ENCODE measurements at regions not wholly inside any gene's neighbourhood (a gene's known extent, or its start where the extent isn't known, plus 50 kb on each side); places are given as distances from the start of the nearest gene placed in this dataset.

DNA sequence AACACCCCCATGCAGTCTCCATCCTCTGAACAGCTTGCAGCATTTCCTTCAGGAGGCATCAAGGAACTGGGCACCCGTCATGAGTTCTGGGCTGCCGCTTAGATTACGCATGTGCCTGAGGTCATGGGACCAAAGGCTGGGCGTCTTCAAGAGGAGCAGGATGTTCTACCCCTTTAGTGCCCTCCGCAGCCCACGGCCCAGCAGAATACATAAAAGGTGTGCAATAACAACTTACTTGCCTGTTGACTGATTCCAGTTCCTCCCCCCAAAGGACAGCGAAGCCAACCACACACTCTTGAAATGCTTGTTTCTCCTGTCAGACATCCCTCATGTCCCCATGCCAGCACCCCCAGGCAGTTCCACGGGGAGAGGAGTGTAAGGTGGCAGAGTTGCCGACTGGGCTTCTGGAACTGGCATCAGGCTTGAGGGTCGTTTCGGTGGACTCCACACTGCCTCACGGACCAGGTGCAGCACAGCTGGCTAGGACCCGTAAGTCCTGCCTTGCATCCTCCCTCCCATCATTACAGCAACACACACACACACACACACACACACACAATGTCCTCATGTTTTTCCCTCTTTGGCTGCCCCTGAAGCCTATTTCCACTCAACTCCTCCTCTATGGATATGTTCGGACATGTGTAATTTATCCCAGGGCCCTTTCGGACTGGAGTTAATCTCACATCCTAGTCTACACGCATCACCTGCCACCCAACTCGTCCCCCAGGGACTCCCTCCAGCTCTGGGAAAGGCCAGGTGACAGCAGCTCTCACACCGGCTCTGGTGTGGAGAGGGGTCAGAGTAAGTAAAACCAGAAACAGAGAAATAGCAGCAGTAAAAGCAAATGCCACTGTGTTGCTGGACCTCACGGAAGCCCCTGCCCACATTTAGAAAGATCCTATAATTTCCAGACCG lies 200.7 kb downstream of the BCL11A start (continued):
- TF ChIP-seq USF1 (IDR thresholded peaks at IDR 0.05; ENCODE audit: borderline replicate concordance, extremely low read length, insufficient read depth, low read depth, low read length) (peak; percentile 34), CEBPB (IDR thresholded peaks at IDR 0.05; ENCODE audit: borderline replicate concordance in 1 of 2, low read depth in 2 of 2, low read length in 2 of 2) (no peak), CHD1 (IDR thresholded peaks at IDR 0.05; ENCODE audit: low read depth, low read length) (no peak), PAX5 (IDR thresholded peaks at IDR 0.05; ENCODE audit: borderline replicate concordance, low read depth, low read length) (0 out of 2 replicates have a peak, but pooled peaks have one; percentile 11), HDAC6 (IDR thresholded peaks at IDR 0.05; ENCODE audit: unreplicated experiment) (no peak), SPI1 (IDR thresholded peaks at IDR 0.05; ENCODE audit: borderline replicate concordance, insufficient read depth, low read depth, low read length) (peak; percentile 3; the same call in 1 of the 2 replicates), PML (IDR thresholded peaks at IDR 0.05; ENCODE audit: low read length) (no peak), CEBPZ (IDR thresholded peaks at IDR 0.05; ENCODE audit: low read depth, low read length) (no peak), TBL1XR1 (IDR thresholded peaks at IDR 0.05; ENCODE audit: low read depth, low read length) (0 out of 2 replicates have a peak, but pooled peaks have one; percentile 29), MTA3 (IDR thresholded peaks at IDR 0.05; ENCODE audit: borderline replicate concordance, low read length) (peak; percentile 48; the same call in 1 of the 2 replicates), ZSCAN29 (IDR thresholded peaks at IDR 0.05) (no peak), E2F8 (IDR thresholded peaks at IDR 0.05; ENCODE audit: low read depth, partially characterized antibody) (no peak), CHD4 (IDR thresholded peaks at IDR 0.05) (no peak), SMAD5 (IDR thresholded peaks at IDR 0.05; ENCODE audit: low read depth) (no peak), SMC3 (IDR thresholded peaks at IDR 0.05; ENCODE audit: borderline replicate concordance, low read length) (no peak), LARP7 (IDR thresholded peaks at IDR 0.05) (no peak), E2F4 (IDR thresholded peaks at IDR 0.05; ENCODE audit: low read depth, low read length) (no peak), ATF2 (IDR thresholded peaks at IDR 0.05; ENCODE audit: low read length) (no peak), HCFC1 (IDR thresholded peaks at IDR 0.05; ENCODE audit: low read length) (no peak), NR2F1 (conservative IDR thresholded peaks at IDR 0.05) (no peak)

Measured in GM12878 (cell line).